ENCODE measurements at regions not wholly inside any gene's neighbourhood (a gene's known extent, or its start where the extent isn't known, plus 50 kb on each side); places are given as distances from the start of the nearest gene placed in this dataset.

- H3K4me3 Mint-ChIP-seq = no peak overlapping the region
- H3K27me3 Mint-ChIP-seq (ENCODE audit: low read depth) = peaks cover 4% of the 10 kb centered on the region
- no peaks in the 10 kb centered on the region for H3K36me3 Mint-ChIP-seq (ENCODE audit: low read depth)
- H3K9me3 Mint-ChIP-seq = no peaks in the 10 kb centered on the region
- DNase-seq = no peak
- H3K4me1 Mint-ChIP-seq (ENCODE audit: low read depth) = no peaks in the 10 kb centered on the region
- CTCF ChIA-PET = no interaction called here
- no peak overlapping the region for H3K27ac Mint-ChIP-seq
- intact Hi-C loops (cut with micrococcal nuclease) = no loop called here
Measured at GRCh38 chr5:52587131-52587530, 200.6 kb upstream of the ITGA1 start.

DNA sequence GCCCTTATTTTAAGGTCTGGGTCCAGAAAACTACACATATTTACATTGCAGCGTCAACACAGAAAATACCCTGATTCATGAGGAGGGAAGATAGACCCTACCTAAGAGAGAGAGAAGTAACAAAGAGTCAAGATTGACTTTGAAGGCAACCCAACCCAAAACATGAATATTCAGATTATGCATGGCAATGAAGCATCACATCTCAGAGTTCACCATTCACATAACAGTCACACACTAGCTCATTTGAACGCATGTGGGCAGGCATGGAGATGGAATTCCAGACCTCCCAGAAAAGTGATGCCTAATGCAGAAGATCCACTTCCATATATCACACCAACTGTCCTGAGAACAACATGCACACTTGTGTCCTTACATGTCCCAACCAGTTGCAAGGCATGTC lies 190.1 kb upstream of the ITGA1 start:
- peaks cover 2% of the 10 kb centered on the region for H3K27me3 Mint-ChIP-seq (ENCODE audit: low read depth)
- DNase-seq = no peak
- CTCF ChIA-PET = no interaction called here
- H3K27ac Mint-ChIP-seq = no peak overlapping the region
- no peak overlapping the region for H3K4me3 Mint-ChIP-seq
- no peaks in the 10 kb centered on the region for H3K9me3 Mint-ChIP-seq
- H3K4me1 Mint-ChIP-seq (ENCODE audit: low read depth) = no peaks in the 10 kb centered on the region
- intact Hi-C loops (cut with micrococcal nuclease) = no loop called here
- H3K36me3 Mint-ChIP-seq (ENCODE audit: low read depth) = no peaks in the 10 kb centered on the region

GRCh38 chr5:52598968-52599367 lies 188.7 kb upstream of the ITGA1 start:
- no peaks in the 10 kb centered on the region for H3K4me1 Mint-ChIP-seq (ENCODE audit: low read depth)
- no peaks in the 10 kb centered on the region for H3K36me3 Mint-ChIP-seq (ENCODE audit: low read depth)
- H3K9me3 Mint-ChIP-seq = no peaks in the 10 kb centered on the region
- peaks cover 2% of the 10 kb centered on the region for H3K27me3 Mint-ChIP-seq (ENCODE audit: low read depth)
- DNase-seq = no peak
- intact Hi-C loops (cut with micrococcal nuclease) = no loop called here
- no peak overlapping the region for H3K4me3 Mint-ChIP-seq
- no peak overlapping the region for H3K27ac Mint-ChIP-seq
- CTCF ChIA-PET = no interaction called here

DNA sequence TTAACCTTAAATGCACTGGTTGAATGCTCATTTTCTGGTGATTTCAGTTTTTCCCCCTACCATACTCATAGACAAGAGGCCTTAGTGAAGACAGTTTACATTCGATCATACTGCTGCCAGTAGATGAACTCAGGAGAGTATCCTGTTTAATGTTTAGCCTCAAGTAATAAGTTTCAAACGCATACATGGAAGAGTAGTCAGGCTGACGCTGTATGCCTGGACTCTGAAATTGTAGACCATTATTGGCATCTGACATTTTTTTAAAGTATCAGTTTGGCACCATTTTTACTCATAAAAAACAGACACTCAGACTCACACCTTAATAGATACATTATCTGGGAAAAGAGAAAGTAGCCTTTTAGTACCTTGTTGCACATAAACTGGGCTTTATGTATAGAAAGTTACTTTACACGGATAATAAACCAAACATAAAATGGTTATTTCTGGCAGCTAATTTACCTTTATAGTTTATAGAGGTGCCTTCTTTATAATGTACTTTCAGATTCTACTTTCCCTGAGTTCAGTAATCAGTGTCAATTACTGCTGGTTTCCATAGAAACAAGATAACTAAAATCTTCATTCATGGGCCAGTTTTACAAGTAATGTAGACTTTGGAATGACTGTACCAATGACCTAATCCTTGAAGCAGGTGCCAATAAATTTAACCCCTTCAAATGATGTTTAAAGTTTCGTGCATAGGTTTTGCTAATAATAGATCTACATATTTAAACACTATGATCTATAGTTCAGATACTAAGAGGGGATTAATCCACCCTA lies 183.8 kb upstream of the ITGA1 start:
- intact Hi-C loops (cut with micrococcal nuclease) = no loop called here
- no peaks in the 10 kb centered on the region for H3K27me3 Mint-ChIP-seq (ENCODE audit: low read depth)
- no peak overlapping the region for H3K27ac Mint-ChIP-seq
- H3K4me1 Mint-ChIP-seq (ENCODE audit: low read depth) = no peaks in the 10 kb centered on the region
- H3K36me3 Mint-ChIP-seq (ENCODE audit: low read depth) = no peaks in the 10 kb centered on the region
- no peaks in the 10 kb centered on the region for H3K9me3 Mint-ChIP-seq
- DNase-seq = no peak
- no peak overlapping the region for H3K4me3 Mint-ChIP-seq
- CTCF ChIA-PET = no interaction called here

- Mint-ChIP-seq H3K4me1 (ENCODE audit: low read depth) (no peaks in the 10 kb centered on the region), H3K27ac (no peak overlapping the region), H3K36me3 (ENCODE audit: low read depth) (no peaks in the 10 kb centered on the region), H3K27me3 (ENCODE audit: low read depth) (peaks cover 2% of the 10 kb centered on the region), H3K4me3 (no peak overlapping the region), H3K9me3 (no peaks in the 10 kb centered on the region)
- no peak for DNase-seq
- intact Hi-C loops (cut with micrococcal nuclease) = no loop called here
- CTCF ChIA-PET = interaction anchor here (0.7 kb wide), 1 partner anchor 1447 kb away, joined by 3 read pairs; no protein-coding TSS in a partner anchor
Measured at GRCh38 chr5:52605317-52606313, 182.1 kb upstream of the ITGA1 start.

GRCh38 chr5:52607227-52607824 lies 180.4 kb upstream of the ITGA1 start:
- CTCF ChIA-PET = no interaction called here
- Mint-ChIP-seq H3K4me3 (no peak overlapping the region), H3K9me3 (no peaks in the 10 kb centered on the region), H3K27ac (no peak overlapping the region), H3K4me1 (ENCODE audit: low read depth) (no peaks in the 10 kb centered on the region), H3K36me3 (ENCODE audit: low read depth) (no peaks in the 10 kb centered on the region), H3K27me3 (ENCODE audit: low read depth) (peaks cover 2% of the 10 kb centered on the region)
- intact Hi-C loops (cut with micrococcal nuclease) = no loop called here
- no peak for DNase-seq

DNA sequence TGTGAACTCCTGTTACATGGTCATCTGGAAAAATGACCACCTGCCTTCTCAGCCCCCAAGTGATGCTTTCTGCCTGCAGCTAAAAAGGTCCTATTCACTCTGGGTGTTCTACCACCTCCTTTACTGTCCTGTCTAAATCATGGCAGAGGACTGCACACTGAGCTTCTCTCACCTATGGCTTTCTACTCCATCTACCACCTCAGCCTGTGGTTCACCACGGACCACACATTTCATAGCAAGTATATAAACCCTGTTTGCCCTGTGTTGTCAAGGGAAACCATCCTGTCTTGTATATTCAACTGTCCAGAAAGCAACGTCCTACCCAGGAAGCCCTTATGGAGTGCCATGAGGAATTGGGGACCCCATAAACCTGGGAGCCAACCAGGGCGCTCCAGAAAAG lies 167.4 kb upstream of the ITGA1 start:
- no peak for DNase-seq
- H3K4me3 Mint-ChIP-seq = no peak overlapping the region
- H3K9me3 Mint-ChIP-seq = peaks cover 3% of the 10 kb centered on the region
- H3K27ac Mint-ChIP-seq = no peak overlapping the region
- peaks cover 6% of the 10 kb centered on the region for H3K27me3 Mint-ChIP-seq (ENCODE audit: low read depth)
- H3K4me1 Mint-ChIP-seq (ENCODE audit: low read depth) = no peaks in the 10 kb centered on the region
- CTCF ChIA-PET = no interaction called here
- H3K36me3 Mint-ChIP-seq (ENCODE audit: low read depth) = no peaks in the 10 kb centered on the region
- intact Hi-C loops (cut with micrococcal nuclease) = no loop called here

GRCh38 chr5:52623291-52623690 lies 164.4 kb upstream of the ITGA1 start:
- Mint-ChIP-seq H3K36me3 (ENCODE audit: low read depth) (no peaks in the 10 kb centered on the region), H3K27me3 (ENCODE audit: low read depth) (peaks cover 14% of the 10 kb centered on the region), H3K27ac (no peak overlapping the region), H3K4me3 (no peak overlapping the region), H3K9me3 (no peaks in the 10 kb centered on the region), H3K4me1 (ENCODE audit: low read depth) (no peaks in the 10 kb centered on the region)
- CTCF ChIA-PET = no interaction called here
- intact Hi-C loops (cut with micrococcal nuclease) = no loop called here
- DNase-seq = no peak

DNA sequence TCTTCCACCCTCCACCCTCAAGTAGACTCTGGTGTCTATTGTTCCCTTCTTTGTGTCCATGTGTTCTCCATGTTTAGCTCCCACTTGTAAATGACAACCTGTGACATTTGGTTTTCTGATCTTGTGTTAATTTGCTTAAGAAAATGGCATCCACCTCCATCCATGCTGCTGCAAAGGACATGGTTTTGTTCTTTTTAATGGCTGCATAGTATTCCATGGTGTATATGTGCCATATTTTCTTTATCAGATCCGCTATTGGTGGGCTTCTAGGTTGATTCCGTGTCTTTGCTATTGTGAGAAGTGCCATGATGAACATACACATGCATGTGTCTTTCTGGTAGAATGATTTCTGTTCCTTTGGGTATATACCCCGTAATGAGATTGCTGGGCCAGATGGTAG lies 163.4 kb upstream of the ITGA1 start:
- Mint-ChIP-seq H3K27me3 (ENCODE audit: low read depth) (peaks cover 16% of the 10 kb centered on the region), H3K9me3 (no peaks in the 10 kb centered on the region), H3K36me3 (ENCODE audit: low read depth) (no peaks in the 10 kb centered on the region), H3K4me1 (ENCODE audit: low read depth) (no peaks in the 10 kb centered on the region), H3K27ac (no peak overlapping the region), H3K4me3 (no peak overlapping the region)
- CTCF ChIA-PET = no interaction called here
- DNase-seq = no peak
- intact Hi-C loops (cut with micrococcal nuclease) = no loop called here

- intact Hi-C loops (cut with micrococcal nuclease) = no loop called here
- CTCF ChIA-PET = no interaction called here
- H3K4me3 Mint-ChIP-seq = no peak overlapping the region
Measured at GRCh38 chr5:52626312-52626711, 161.4 kb upstream of the ITGA1 start.

GRCh38 chr5:52627740-52628139 lies 160.0 kb upstream of the ITGA1 start:
- Mint-ChIP-seq H3K27ac (no peak overlapping the region), H3K4me1 (ENCODE audit: low read depth) (no peaks in the 10 kb centered on the region), H3K9me3 (no peaks in the 10 kb centered on the region), H3K36me3 (ENCODE audit: low read depth) (no peaks in the 10 kb centered on the region), H3K27me3 (ENCODE audit: low read depth) (peaks cover 31% of the 10 kb centered on the region), H3K4me3 (no peak overlapping the region)
- intact Hi-C loops (cut with micrococcal nuclease) = no loop called here
- CTCF ChIA-PET = no interaction called here
- no peak for DNase-seq

More at GRCh38 chr5:52626312-52626711, 161.4 kb upstream of the ITGA1 start:
- peaks cover 23% of the 10 kb centered on the region for H3K27me3 Mint-ChIP-seq (ENCODE audit: low read depth)
- no peak overlapping the region for H3K27ac Mint-ChIP-seq
- H3K36me3 Mint-ChIP-seq (ENCODE audit: low read depth) = no peaks in the 10 kb centered on the region
- no peak for DNase-seq
- no peaks in the 10 kb centered on the region for H3K9me3 Mint-ChIP-seq
- no peaks in the 10 kb centered on the region for H3K4me1 Mint-ChIP-seq (ENCODE audit: low read depth)

GRCh38 chr5:52632281-52632680 lies 155.4 kb upstream of the ITGA1 start:
- H3K27me3 Mint-ChIP-seq (ENCODE audit: low read depth) = peaks cover 31% of the 10 kb centered on the region
- intact Hi-C loops (cut with micrococcal nuclease) = no loop called here
- H3K9me3 Mint-ChIP-seq = no peaks in the 10 kb centered on the region
- no peaks in the 10 kb centered on the region for H3K4me1 Mint-ChIP-seq (ENCODE audit: low read depth)
- H3K36me3 Mint-ChIP-seq (ENCODE audit: low read depth) = no peaks in the 10 kb centered on the region
- no peak for DNase-seq
- no peak overlapping the region for H3K4me3 Mint-ChIP-seq
- no peak overlapping the region for H3K27ac Mint-ChIP-seq
- CTCF ChIA-PET = no interaction called here
